Suprapubic skin (tissue), 3 donors: ENCODE measurements at regions not wholly inside any gene's neighbourhood (a gene's known extent, or its start where the extent isn't known, plus 50 kb on each side); places are given as distances from the start of the nearest gene placed in this dataset.

Source experiments
- POLR2A ChIP-seq, 2 donors: fragments of 450-650 bp; IDR thresholded peaks; one replicate each; pipeline ENCODE4 v1.6.1; 2017; ENCODE audit warnings: antibody characterized with exemption in 2 of 2, mild to moderate bottlenecking in 2 of 2, moderate library complexity in 2 of 2
- TF ChIP-seq, protein P1 (sequence below), 2 donors: fragments of 200-600 bp in 1 of 2; fragments of 450-650 bp in 1 of 2; sonication (generic) in 1 of 2; IDR thresholded peaks; one replicate each; pipeline ENCODE4 v1.5.1; 2016 to 2019; ENCODE audit warnings: antibody characterized with exemption in 2 of 2, mild to moderate bottlenecking in 1 of 2, moderate library complexity in 1 of 2

DNA sequence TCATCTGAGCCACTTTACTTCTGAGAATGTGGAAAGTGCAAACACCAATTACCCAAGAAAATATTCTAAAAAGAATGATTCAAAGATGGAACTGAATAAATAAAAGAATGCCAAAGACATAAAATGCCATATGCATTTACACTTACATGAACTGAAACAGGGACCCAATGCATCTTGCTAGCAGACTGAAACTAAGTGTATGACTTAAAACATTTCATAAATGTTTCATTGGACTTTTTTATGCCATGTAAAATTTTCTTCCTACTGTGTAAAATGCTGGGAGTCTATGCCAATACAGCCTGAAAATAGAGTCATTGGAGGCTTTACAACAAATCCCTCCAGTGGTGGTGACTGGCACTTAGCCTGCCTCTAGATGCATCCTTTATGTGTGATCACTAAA lies 735.1 kb upstream of the CCDC54 start:
- no peak for TF ChIP-seq POLR2A (IDR thresholded peaks at IDR 0.05)
- TF ChIP-seq, protein P1, sequence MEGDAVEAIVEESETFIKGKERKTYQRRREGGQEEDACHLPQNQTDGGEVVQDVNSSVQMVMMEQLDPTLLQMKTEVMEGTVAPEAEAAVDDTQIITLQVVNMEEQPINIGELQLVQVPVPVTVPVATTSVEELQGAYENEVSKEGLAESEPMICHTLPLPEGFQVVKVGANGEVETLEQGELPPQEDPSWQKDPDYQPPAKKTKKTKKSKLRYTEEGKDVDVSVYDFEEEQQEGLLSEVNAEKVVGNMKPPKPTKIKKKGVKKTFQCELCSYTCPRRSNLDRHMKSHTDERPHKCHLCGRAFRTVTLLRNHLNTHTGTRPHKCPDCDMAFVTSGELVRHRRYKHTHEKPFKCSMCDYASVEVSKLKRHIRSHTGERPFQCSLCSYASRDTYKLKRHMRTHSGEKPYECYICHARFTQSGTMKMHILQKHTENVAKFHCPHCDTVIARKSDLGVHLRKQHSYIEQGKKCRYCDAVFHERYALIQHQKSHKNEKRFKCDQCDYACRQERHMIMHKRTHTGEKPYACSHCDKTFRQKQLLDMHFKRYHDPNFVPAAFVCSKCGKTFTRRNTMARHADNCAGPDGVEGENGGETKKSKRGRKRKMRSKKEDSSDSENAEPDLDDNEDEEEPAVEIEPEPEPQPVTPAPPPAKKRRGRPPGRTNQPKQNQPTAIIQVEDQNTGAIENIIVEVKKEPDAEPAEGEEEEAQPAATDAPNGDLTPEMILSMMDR (IDR thresholded peaks at IDR 0.05), result no peak
